GM12874 (cell line): ENCODE measurements at regions not wholly inside any gene's neighbourhood (a gene's known extent, or its start where the extent isn't known, plus 50 kb on each side); places are given as distances from the start of the nearest gene placed in this dataset.

Experiments used
- CTCF ChIP-seq: IDR thresholded peaks from 2 replicates; pipeline ENCODE4 v1.5.1; 2011; ENCODE audit warnings: low read depth, mild to moderate bottlenecking, control low read depth, low read length, moderate library complexity; ENCODE audit not compliant: insufficient read depth

GRCh38 chr16:55008836-55009510 is 78.3 kb downstream of the IRX5 start:
- no peak for TF ChIP-seq CTCF

- no peak for TF ChIP-seq CTCF
Observed at GRCh38 chr16:55009581-55009980, 78.9 kb downstream of the IRX5 start.

- TF ChIP-seq CTCF, result no peak
Observed at GRCh38 chr16:55010492-55011160, 80.0 kb downstream of the IRX5 start.

- TF ChIP-seq CTCF, result no peak
Observed at GRCh38 chr16:55012362-55012761, 81.7 kb downstream of the IRX5 start.

- TF ChIP-seq CTCF, result no peak
Observed at GRCh38 chr16:55012793-55013192, 82.1 kb downstream of the IRX5 start.

GRCh38 chr16:55014022-55014421 is 83.4 kb downstream of the IRX5 start:
- no peak for TF ChIP-seq CTCF

- no peak for TF ChIP-seq CTCF
Observed at GRCh38 chr16:55015181-55015913, 84.7 kb downstream of the IRX5 start.
